ENCODE measurements at regions not wholly inside any gene's neighbourhood (a gene's known extent, or its start where the extent isn't known, plus 50 kb on each side); places are given as distances from the start of the nearest gene placed in this dataset.

- Histone ChIP-seq H3K27me3 (ENCODE audit: control insufficient read depth, insufficient read depth, low read length) (no peaks in the 10 kb centered on the region), H3K9ac (no peak overlapping the region), H3K4me1 (no peaks in the 10 kb centered on the region), H3K79me2 (no peaks in the 10 kb centered on the region), H3K9me3 (ENCODE audit: control insufficient read depth, low read length) (no peaks in the 10 kb centered on the region), H3K27ac (no peak overlapping the region), H3K36me3 (ENCODE audit: control insufficient read depth, insufficient read depth, low read length) (no peaks in the 10 kb centered on the region), H3K4me3 (ENCODE audit: low read depth, low read length) (no peak overlapping the region), H3K4me2 (ENCODE audit: low read length) (no peak overlapping the region), H2AFZ (no peak overlapping the region)
- TF ChIP-seq, protein P1, sequence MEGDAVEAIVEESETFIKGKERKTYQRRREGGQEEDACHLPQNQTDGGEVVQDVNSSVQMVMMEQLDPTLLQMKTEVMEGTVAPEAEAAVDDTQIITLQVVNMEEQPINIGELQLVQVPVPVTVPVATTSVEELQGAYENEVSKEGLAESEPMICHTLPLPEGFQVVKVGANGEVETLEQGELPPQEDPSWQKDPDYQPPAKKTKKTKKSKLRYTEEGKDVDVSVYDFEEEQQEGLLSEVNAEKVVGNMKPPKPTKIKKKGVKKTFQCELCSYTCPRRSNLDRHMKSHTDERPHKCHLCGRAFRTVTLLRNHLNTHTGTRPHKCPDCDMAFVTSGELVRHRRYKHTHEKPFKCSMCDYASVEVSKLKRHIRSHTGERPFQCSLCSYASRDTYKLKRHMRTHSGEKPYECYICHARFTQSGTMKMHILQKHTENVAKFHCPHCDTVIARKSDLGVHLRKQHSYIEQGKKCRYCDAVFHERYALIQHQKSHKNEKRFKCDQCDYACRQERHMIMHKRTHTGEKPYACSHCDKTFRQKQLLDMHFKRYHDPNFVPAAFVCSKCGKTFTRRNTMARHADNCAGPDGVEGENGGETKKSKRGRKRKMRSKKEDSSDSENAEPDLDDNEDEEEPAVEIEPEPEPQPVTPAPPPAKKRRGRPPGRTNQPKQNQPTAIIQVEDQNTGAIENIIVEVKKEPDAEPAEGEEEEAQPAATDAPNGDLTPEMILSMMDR (IDR thresholded peaks at IDR 0.05), result no peak
Observed at GRCh38 chr2:145644820-145645302, 1124.9 kb upstream of the ZEB2 start.

GRCh38 chr2:145638675-145639074, 1118.8 kb upstream of the ZEB2 start:
- H3K27ac ChIP-seq, result no peak overlapping the region
- H3K4me2 ChIP-seq (ENCODE audit: low read length), result no peak overlapping the region
- H3K9me3 ChIP-seq (ENCODE audit: control insufficient read depth, low read length), result no peaks in the 10 kb centered on the region
- no peak overlapping the region for H2AFZ ChIP-seq
- no peak overlapping the region for H3K4me3 ChIP-seq (ENCODE audit: low read depth, low read length)
- no peaks in the 10 kb centered on the region for H3K36me3 ChIP-seq (ENCODE audit: control insufficient read depth, insufficient read depth, low read length)
- H3K27me3 ChIP-seq (ENCODE audit: control insufficient read depth, insufficient read depth, low read length), result no peaks in the 10 kb centered on the region
- TF ChIP-seq, protein P1 (IDR thresholded peaks at IDR 0.05), result no peak
- no peaks in the 10 kb centered on the region for H3K4me1 ChIP-seq
- H3K9ac ChIP-seq, result no peak overlapping the region
- no peaks in the 10 kb centered on the region for H3K79me2 ChIP-seq

DNA sequence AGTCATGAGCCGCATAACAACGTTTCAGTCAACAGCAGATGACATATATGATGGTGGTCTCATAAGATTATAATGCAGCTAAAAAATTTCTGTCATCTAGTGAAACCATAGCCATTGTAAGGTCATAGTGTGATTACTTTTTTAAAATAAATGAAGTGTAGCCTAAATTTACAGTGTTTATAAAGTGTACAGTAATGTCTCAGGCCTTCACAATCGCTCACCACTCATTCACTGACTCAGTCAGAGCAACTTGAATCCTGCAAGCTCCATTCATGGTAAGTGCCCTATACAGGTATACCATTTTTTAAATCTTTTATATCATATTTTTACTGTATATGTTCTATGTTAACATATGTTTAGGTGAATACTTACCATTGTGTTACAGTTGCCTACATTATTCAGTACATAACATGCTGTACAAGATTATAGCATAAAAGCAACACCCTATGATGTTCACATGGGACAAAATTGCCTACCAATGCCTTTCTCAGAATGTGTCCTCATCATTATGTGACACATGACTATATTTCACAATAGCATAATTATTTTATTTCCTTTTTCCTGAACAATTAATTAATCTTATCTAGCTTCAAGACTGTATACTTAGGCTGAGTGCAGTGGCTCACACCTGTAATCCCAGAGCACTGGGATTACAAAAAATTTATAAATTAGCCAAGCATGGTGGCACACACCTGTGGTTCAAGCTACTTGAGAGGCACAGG, 1115.9 kb upstream of the ZEB2 start:
- no peaks in the 10 kb centered on the region for H3K79me2 ChIP-seq
- H3K36me3 ChIP-seq (ENCODE audit: control insufficient read depth, insufficient read depth, low read length), result no peaks in the 10 kb centered on the region
- no peak overlapping the region for H3K4me3 ChIP-seq (ENCODE audit: low read depth, low read length)
- no peak overlapping the region for H2AFZ ChIP-seq
- no peak overlapping the region for H3K4me2 ChIP-seq (ENCODE audit: low read length)
- H3K27me3 ChIP-seq (ENCODE audit: control insufficient read depth, insufficient read depth, low read length), result no peaks in the 10 kb centered on the region
- TF ChIP-seq, protein P1 (IDR thresholded peaks at IDR 0.05), result no peak
- H3K9ac ChIP-seq, result no peak overlapping the region
- H3K27ac ChIP-seq, result no peak overlapping the region
- no peaks in the 10 kb centered on the region for H3K9me3 ChIP-seq (ENCODE audit: control insufficient read depth, low read length)
- no peaks in the 10 kb centered on the region for H3K4me1 ChIP-seq

- Histone ChIP-seq H3K36me3 (ENCODE audit: control insufficient read depth, insufficient read depth, low read length) (no peaks in the 10 kb centered on the region), H3K9me3 (ENCODE audit: control insufficient read depth, low read length) (no peaks in the 10 kb centered on the region), H2AFZ (no peak overlapping the region), H3K9ac (no peak overlapping the region), H3K27ac (no peak overlapping the region), H3K4me3 (ENCODE audit: low read depth, low read length) (no peak overlapping the region), H3K4me1 (no peaks in the 10 kb centered on the region), H3K79me2 (no peaks in the 10 kb centered on the region), H3K4me2 (ENCODE audit: low read length) (no peak overlapping the region), H3K27me3 (ENCODE audit: control insufficient read depth, insufficient read depth, low read length) (no peaks in the 10 kb centered on the region)
- TF ChIP-seq, protein P1 (IDR thresholded peaks at IDR 0.05), result no peak
Observed at GRCh38 chr2:145631561-145631960, 1111.6 kb upstream of the ZEB2 start.

- Histone ChIP-seq H3K27ac (no peak overlapping the region), H3K9me3 (ENCODE audit: control insufficient read depth, low read length) (no peaks in the 10 kb centered on the region), H3K36me3 (ENCODE audit: control insufficient read depth, insufficient read depth, low read length) (no peaks in the 10 kb centered on the region), H2AFZ (no peak overlapping the region), H3K4me2 (ENCODE audit: low read length) (no peak overlapping the region), H3K79me2 (no peaks in the 10 kb centered on the region), H3K9ac (no peak overlapping the region), H3K27me3 (ENCODE audit: control insufficient read depth, insufficient read depth, low read length) (no peaks in the 10 kb centered on the region), H3K4me3 (ENCODE audit: low read depth, low read length) (no peak overlapping the region), H3K4me1 (no peaks in the 10 kb centered on the region)
- TF ChIP-seq, protein P1 (IDR thresholded peaks at IDR 0.05), result no peak
Observed at GRCh38 chr2:145626301-145626700, 1106.4 kb upstream of the ZEB2 start.

Measured in parathyroid adenoma (tissue), 2 donors.